NB4 (cell line): ENCODE measurements at regions not wholly inside any gene's neighbourhood (a gene's known extent, or its start where the extent isn't known, plus 50 kb on each side); places are given as distances from the start of the nearest gene placed in this dataset.

Experiments used
- DNase-seq: peaks from one replicate; pipeline ENCODE4 v3.0.0; 2010; ENCODE audit warnings: low read depth
- H3K4me3 ChIP-seq: one replicate; pipeline ENCODE4 v1.5.1; 2011; ENCODE audit warnings: mild to moderate bottlenecking, low read depth, low read length, moderate library complexity
- MAX ChIP-seq: IDR thresholded peaks from 2 replicates; pipeline ENCODE4 v1.6.1; 2011; ENCODE audit warnings: low read depth, low read length
- MYC ChIP-seq: IDR thresholded peaks from 2 replicates; pipeline ENCODE4 v1.6.1; 2011; ENCODE audit warnings: low read depth, low read length
- POLR2A ChIP-seq: IDR thresholded peaks from 2 replicates; pipeline ENCODE4 v1.6.1; 2011; ENCODE audit warnings: mild to moderate bottlenecking; ENCODE audit not compliant: insufficient read length; ENCODE audit errors: extremely low read depth
- TF ChIP-seq, protein P1 (sequence below): IDR thresholded peaks from one replicate; pipeline ENCODE4 v1.5.1; 2012; ENCODE audit warnings: low read depth, low read length

- no peak for DNase-seq
- H3K4me3 ChIP-seq: no peak overlapping the region
- TF ChIP-seq, protein P1, sequence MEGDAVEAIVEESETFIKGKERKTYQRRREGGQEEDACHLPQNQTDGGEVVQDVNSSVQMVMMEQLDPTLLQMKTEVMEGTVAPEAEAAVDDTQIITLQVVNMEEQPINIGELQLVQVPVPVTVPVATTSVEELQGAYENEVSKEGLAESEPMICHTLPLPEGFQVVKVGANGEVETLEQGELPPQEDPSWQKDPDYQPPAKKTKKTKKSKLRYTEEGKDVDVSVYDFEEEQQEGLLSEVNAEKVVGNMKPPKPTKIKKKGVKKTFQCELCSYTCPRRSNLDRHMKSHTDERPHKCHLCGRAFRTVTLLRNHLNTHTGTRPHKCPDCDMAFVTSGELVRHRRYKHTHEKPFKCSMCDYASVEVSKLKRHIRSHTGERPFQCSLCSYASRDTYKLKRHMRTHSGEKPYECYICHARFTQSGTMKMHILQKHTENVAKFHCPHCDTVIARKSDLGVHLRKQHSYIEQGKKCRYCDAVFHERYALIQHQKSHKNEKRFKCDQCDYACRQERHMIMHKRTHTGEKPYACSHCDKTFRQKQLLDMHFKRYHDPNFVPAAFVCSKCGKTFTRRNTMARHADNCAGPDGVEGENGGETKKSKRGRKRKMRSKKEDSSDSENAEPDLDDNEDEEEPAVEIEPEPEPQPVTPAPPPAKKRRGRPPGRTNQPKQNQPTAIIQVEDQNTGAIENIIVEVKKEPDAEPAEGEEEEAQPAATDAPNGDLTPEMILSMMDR: no peak
- TF ChIP-seq MAX (no peak), POLR2A (no peak), MYC (no peak)
Measured at GRCh38 chr6:134449781-134450180, 131.9 kb upstream of the SGK1 start.

GRCh38 chr6:134449004-134449403, 131.1 kb upstream of the SGK1 start:
- TF ChIP-seq, protein P1: no peak
- DNase-seq: no peak
- H3K4me3 ChIP-seq: no peak overlapping the region

DNA sequence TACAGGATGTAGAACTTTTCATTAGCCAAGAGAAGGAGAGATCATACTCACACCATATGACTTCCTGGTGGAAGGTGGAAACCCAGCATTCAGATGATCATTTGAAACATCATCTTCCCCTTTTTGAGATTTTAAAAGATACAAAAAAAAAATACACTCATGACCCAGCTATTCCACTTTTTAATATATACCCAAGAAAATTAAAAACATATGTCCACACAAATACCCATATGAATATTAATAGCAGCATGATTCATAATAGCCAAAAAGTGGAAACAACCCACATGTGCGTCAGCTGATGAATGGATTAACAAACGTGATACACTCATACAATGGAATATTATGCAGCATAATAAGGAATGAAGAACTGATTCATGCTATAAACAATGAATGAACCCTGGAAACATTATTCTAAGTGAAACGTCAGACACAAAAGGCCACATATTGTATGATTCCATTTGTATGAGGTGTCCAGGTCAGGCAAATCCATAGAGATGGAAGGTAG, 130.0 kb upstream of the SGK1 start:
- no peak overlapping the region for H3K4me3 ChIP-seq
- no peak for DNase-seq
- no peak for TF ChIP-seq MYC
- TF ChIP-seq, protein P1: no peak
- TF ChIP-seq MAX: no peak
- TF ChIP-seq POLR2A: no peak

DNA sequence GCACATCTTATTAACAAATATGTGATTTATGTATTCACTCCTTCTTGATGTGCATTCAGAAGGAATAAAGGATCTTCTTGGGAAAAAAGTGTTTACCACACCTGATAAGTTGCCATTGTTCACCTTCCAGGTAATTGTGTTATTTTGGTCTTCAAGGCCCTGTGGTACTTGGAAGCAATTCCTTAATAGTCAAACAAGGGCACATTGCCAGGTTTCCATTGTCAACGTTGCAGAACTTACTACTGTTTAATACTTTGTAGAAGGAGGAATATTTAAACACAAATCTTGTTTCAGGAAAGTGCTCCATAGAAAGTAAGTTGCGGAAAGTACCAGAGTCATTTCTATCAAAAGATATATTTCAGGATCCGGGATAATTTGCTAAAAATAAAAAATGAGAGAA, 129.5 kb upstream of the SGK1 start:
- TF ChIP-seq POLR2A: no peak
- H3K4me3 ChIP-seq: no peak overlapping the region
- no peak for DNase-seq

GRCh38 chr6:134446896-134447295, 129.0 kb upstream of the SGK1 start:
- no peak for TF ChIP-seq MAX
- no peak for DNase-seq
- no peak overlapping the region for H3K4me3 ChIP-seq

- no peak overlapping the region for H3K4me3 ChIP-seq
- no peak for DNase-seq
- no peak for TF ChIP-seq MYC
- no peak for TF ChIP-seq MAX
- TF ChIP-seq POLR2A: no peak
- TF ChIP-seq, protein P1: no peak
Measured at GRCh38 chr6:134446218-134446848, 128.4 kb upstream of the SGK1 start.

GRCh38 chr6:134443009-134443408, 125.1 kb upstream of the SGK1 start:
- DNase-seq: no peak
- no peak overlapping the region for H3K4me3 ChIP-seq
- no peak for TF ChIP-seq MAX
- TF ChIP-seq POLR2A: no peak
- TF ChIP-seq, protein P1: no peak
- no peak for TF ChIP-seq MYC
